Activated CD8-positive, alpha-beta memory T cell treated with anti-CD3 and anti-CD28 coated beads, Interleukin-2, amount 10 ng/mL, durations not matched to agents 7 days and 5 days (primary cell): ENCODE measurements at regions not wholly inside any gene's neighbourhood (a gene's known extent, or its start where the extent isn't known, plus 50 kb on each side); places are given as distances from the start of the nearest gene placed in this dataset.

Source experiments
- ATAC-seq: fragments of 150-1000 bp; cut with Tn5 transposase; one replicate; pipeline ENCODE4 v1.10.0; 2021; ENCODE audit warnings: moderate library complexity
- CTCF ChIA-PET: fragments of 350-600 bp; sonication (Branson Sonifier 250); formaldehyde crosslinking; loops from one replicate; lab custom pipeline; 2021; ENCODE audit warnings: antibody characterized with exemption; lab: Charles Lee
- DNase-seq: peaks from one replicate; pipeline ENCODE4 v3.0.0-alpha.2; 2020
- H3K27ac Mint-ChIP-seq: one replicate; pipeline ENCODE4 v1.8.0; 2021; ENCODE audit warnings: mild to moderate bottlenecking, mixed read lengths
- H3K27me3 Mint-ChIP-seq: one replicate; pipeline ENCODE4 v1.8.0; 2021; ENCODE audit warnings: mixed read lengths
- H3K36me3 Mint-ChIP-seq: one replicate; pipeline ENCODE4 v1.8.0; 2021; ENCODE audit warnings: mild to moderate bottlenecking, mixed read lengths
- H3K4me1 Mint-ChIP-seq: one replicate; pipeline ENCODE4 v1.8.0; 2021; ENCODE audit warnings: mixed read lengths
- H3K4me3 Mint-ChIP-seq: one replicate; pipeline ENCODE4 v1.8.0; 2021; ENCODE audit warnings: mild to moderate bottlenecking, moderate library complexity, mixed read lengths
- H3K9me3 Mint-ChIP-seq: one replicate; pipeline ENCODE4 v1.8.0; 2022; ENCODE audit warnings: low read depth, mixed read lengths

GRCh38 chr20:37643400-37643799, 50.4 kb upstream of the CTNNBL1 start:
- Mint-ChIP-seq H3K9me3 (no peaks in the 10 kb centered on the region), H3K36me3 (no peaks in the 10 kb centered on the region), H3K4me1 (peaks cover 9% of the 10 kb centered on the region), H3K27ac (no peak overlapping the region), H3K27me3 (peaks cover 54% of the 10 kb centered on the region), H3K4me3 (no peak overlapping the region)
- peak; percentile 49 for ATAC-seq
- DNase-seq = no peak
- CTCF ChIA-PET = no interaction called here

- DNase-seq (no peak), ATAC-seq (no peak)
- CTCF ChIA-PET = no interaction called here
- H3K27me3 Mint-ChIP-seq = peaks cover 51% of the 10 kb centered on the region
- H3K9me3 Mint-ChIP-seq = no peaks in the 10 kb centered on the region
- peaks cover 9% of the 10 kb centered on the region for H3K4me1 Mint-ChIP-seq
- no peak overlapping the region for H3K4me3 Mint-ChIP-seq
- H3K27ac Mint-ChIP-seq = no peak overlapping the region
- no peaks in the 10 kb centered on the region for H3K36me3 Mint-ChIP-seq
Measured at GRCh38 chr20:37642246-37642645, 51.6 kb upstream of the CTNNBL1 start.

- peaks cover 51% of the 10 kb centered on the region for H3K27me3 Mint-ChIP-seq
- H3K9me3 Mint-ChIP-seq = no peaks in the 10 kb centered on the region
- H3K4me3 Mint-ChIP-seq = no peak overlapping the region
- CTCF ChIA-PET = no interaction called here
- ATAC-seq (no peak), DNase-seq (no peak)
- H3K4me1 Mint-ChIP-seq = peaks cover 9% of the 10 kb centered on the region
- H3K36me3 Mint-ChIP-seq = no peaks in the 10 kb centered on the region
- H3K27ac Mint-ChIP-seq = no peak overlapping the region
Measured at GRCh38 chr20:37640600-37641561, 52.9 kb upstream of the CTNNBL1 start.

GRCh38 chr20:37638527-37638926, 55.3 kb upstream of the CTNNBL1 start:
- CTCF ChIA-PET = no interaction called here
- Mint-ChIP-seq H3K36me3 (no peaks in the 10 kb centered on the region), H3K4me1 (peaks cover 4% of the 10 kb centered on the region), H3K27ac (no peak overlapping the region), H3K9me3 (peaks cover 10% of the 10 kb centered on the region), H3K27me3 (peaks cover 40% of the 10 kb centered on the region), H3K4me3 (no peak overlapping the region)
- ATAC-seq (no peak), DNase-seq (no peak)

GRCh38 chr20:37636977-37637376, 56.9 kb upstream of the CTNNBL1 start:
- no peak for ATAC-seq
- no peaks in the 10 kb centered on the region for H3K36me3 Mint-ChIP-seq
- H3K4me1 Mint-ChIP-seq = no peaks in the 10 kb centered on the region
- H3K27me3 Mint-ChIP-seq = peaks cover 29% of the 10 kb centered on the region
- H3K27ac Mint-ChIP-seq = no peak overlapping the region
- DNase-seq = no peak
- H3K4me3 Mint-ChIP-seq = no peak overlapping the region
- H3K9me3 Mint-ChIP-seq = peaks cover 10% of the 10 kb centered on the region
- CTCF ChIA-PET = no interaction called here

- H3K4me3 Mint-ChIP-seq = no peak overlapping the region
- no peaks in the 10 kb centered on the region for H3K36me3 Mint-ChIP-seq
- H3K4me1 Mint-ChIP-seq = no peaks in the 10 kb centered on the region
- H3K9me3 Mint-ChIP-seq = peaks cover 10% of the 10 kb centered on the region
- CTCF ChIA-PET = no interaction called here
- no peak overlapping the region for H3K27ac Mint-ChIP-seq
- DNase-seq (no peak), ATAC-seq (no peak)
- H3K27me3 Mint-ChIP-seq = peaks cover 24% of the 10 kb centered on the region
Measured at GRCh38 chr20:37636212-37636975, 57.4 kb upstream of the CTNNBL1 start.

- H3K36me3 Mint-ChIP-seq = no peaks in the 10 kb centered on the region
- CTCF ChIA-PET = no interaction called here
- H3K27ac Mint-ChIP-seq = no peak overlapping the region
- H3K27me3 Mint-ChIP-seq = peaks cover 30% of the 10 kb centered on the region
- H3K4me1 Mint-ChIP-seq = no peaks in the 10 kb centered on the region
- H3K9me3 Mint-ChIP-seq = peaks cover 10% of the 10 kb centered on the region
- no peak for ATAC-seq
- no peak for DNase-seq
- no peak overlapping the region for H3K4me3 Mint-ChIP-seq
Measured at GRCh38 chr20:37630993-37631392, 62.8 kb upstream of the CTNNBL1 start.

GRCh38 chr20:37630166-37630565, 63.7 kb upstream of the CTNNBL1 start:
- Mint-ChIP-seq H3K4me3 (no peak overlapping the region), H3K4me1 (no peaks in the 10 kb centered on the region), H3K9me3 (peaks cover 4% of the 10 kb centered on the region), H3K27me3 (peaks cover 30% of the 10 kb centered on the region), H3K36me3 (no peaks in the 10 kb centered on the region), H3K27ac (no peak overlapping the region)
- no peak for DNase-seq
- CTCF ChIA-PET = no interaction called here
- ATAC-seq = no peak

GRCh38 chr20:37627767-37628130, 66.1 kb upstream of the CTNNBL1 start:
- H3K36me3 Mint-ChIP-seq = no peaks in the 10 kb centered on the region
- H3K4me3 Mint-ChIP-seq = no peak overlapping the region
- H3K9me3 Mint-ChIP-seq = no peaks in the 10 kb centered on the region
- CTCF ChIA-PET = no interaction called here
- H3K27ac Mint-ChIP-seq = no peak overlapping the region
- DNase-seq = no peak
- no peak for ATAC-seq
- H3K27me3 Mint-ChIP-seq = peaks cover 35% of the 10 kb centered on the region
- no peaks in the 10 kb centered on the region for H3K4me1 Mint-ChIP-seq

- H3K27me3 Mint-ChIP-seq = peaks cover 36% of the 10 kb centered on the region
- ATAC-seq = peak; percentile 47
- CTCF ChIA-PET = no interaction called here
Measured at GRCh38 chr20:37627060-37627766, 66.6 kb upstream of the CTNNBL1 start.

GRCh38 chr20:37624963-37625362, 68.9 kb upstream of the CTNNBL1 start:
- DNase-seq = no peak
- no peak overlapping the region for H3K4me3 Mint-ChIP-seq
- peaks cover 43% of the 10 kb centered on the region for H3K27me3 Mint-ChIP-seq
- no peaks in the 10 kb centered on the region for H3K4me1 Mint-ChIP-seq
- no peaks in the 10 kb centered on the region for H3K9me3 Mint-ChIP-seq
- no peak overlapping the region for H3K27ac Mint-ChIP-seq
- ATAC-seq = no peak
- CTCF ChIA-PET = no interaction called here
- no peaks in the 10 kb centered on the region for H3K36me3 Mint-ChIP-seq

More at GRCh38 chr20:37627060-37627766, 66.6 kb upstream of the CTNNBL1 start:
- Mint-ChIP-seq H3K27ac (no peak overlapping the region), H3K36me3 (no peaks in the 10 kb centered on the region), H3K4me1 (no peaks in the 10 kb centered on the region), H3K9me3 (no peaks in the 10 kb centered on the region), H3K4me3 (no peak overlapping the region)
- DNase-seq = peak; percentile 55

- H3K27ac Mint-ChIP-seq = no peak overlapping the region
- CTCF ChIA-PET = no interaction called here
- H3K4me1 Mint-ChIP-seq = no peaks in the 10 kb centered on the region
- H3K9me3 Mint-ChIP-seq = no peaks in the 10 kb centered on the region
- H3K36me3 Mint-ChIP-seq = no peaks in the 10 kb centered on the region
- H3K4me3 Mint-ChIP-seq = no peak overlapping the region
- peaks cover 35% of the 10 kb centered on the region for H3K27me3 Mint-ChIP-seq
- DNase-seq = no peak
- no peak for ATAC-seq
Measured at GRCh38 chr20:37622728-37623127, 71.1 kb upstream of the CTNNBL1 start.

GRCh38 chr20:37619496-37619895, 74.3 kb upstream of the CTNNBL1 start:
- no peaks in the 10 kb centered on the region for H3K9me3 Mint-ChIP-seq
- H3K27ac Mint-ChIP-seq = no peak overlapping the region
- H3K4me3 Mint-ChIP-seq = no peak overlapping the region
- no peaks in the 10 kb centered on the region for H3K4me1 Mint-ChIP-seq
- peaks cover 39% of the 10 kb centered on the region for H3K27me3 Mint-ChIP-seq
- CTCF ChIA-PET = no interaction called here
- ATAC-seq = no peak
- no peak for DNase-seq
- H3K36me3 Mint-ChIP-seq = no peaks in the 10 kb centered on the region
